GM21717 (cell line): ENCODE measurements at regions not wholly inside any gene's neighbourhood (a gene's known extent, or its start where the extent isn't known, plus 50 kb on each side); places are given as distances from the start of the nearest gene placed in this dataset.
"Not testable (repeated sequence)": the region's sequence is repeated elsewhere in the genome, so short reads cannot be mapped to it uniquely, and the experiment has no call there.

Experiments used
- ATAC-seq: cut with Tn5 transposase; IDR thresholded peaks from one replicate; pipeline ENCODE4 v1.9.1; 2021; ENCODE audit warnings: mild to moderate bottlenecking, moderate library complexity; ENCODE audit not compliant: unreplicated experiment

DNA sequence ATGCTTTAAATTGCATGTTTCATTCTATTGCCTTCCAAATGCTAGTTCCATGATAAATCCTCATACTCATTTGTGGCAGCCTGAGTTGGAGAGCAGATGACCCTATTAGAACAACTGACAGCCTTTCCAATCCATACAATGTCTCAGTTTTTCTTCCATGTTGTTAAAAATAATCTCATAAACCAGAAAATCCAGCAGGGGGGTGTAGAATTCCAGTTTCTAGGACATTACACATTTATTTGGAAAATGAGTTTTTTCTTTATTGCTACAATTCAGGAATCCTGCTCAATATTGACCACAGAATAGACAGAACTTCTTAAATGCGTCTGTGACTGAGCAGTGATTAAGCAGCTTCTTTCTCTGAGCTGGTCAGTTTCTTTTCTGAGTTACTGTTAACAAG lies 174.2 kb upstream of the ATP10A start:
- no peak for ATAC-seq

DNA sequence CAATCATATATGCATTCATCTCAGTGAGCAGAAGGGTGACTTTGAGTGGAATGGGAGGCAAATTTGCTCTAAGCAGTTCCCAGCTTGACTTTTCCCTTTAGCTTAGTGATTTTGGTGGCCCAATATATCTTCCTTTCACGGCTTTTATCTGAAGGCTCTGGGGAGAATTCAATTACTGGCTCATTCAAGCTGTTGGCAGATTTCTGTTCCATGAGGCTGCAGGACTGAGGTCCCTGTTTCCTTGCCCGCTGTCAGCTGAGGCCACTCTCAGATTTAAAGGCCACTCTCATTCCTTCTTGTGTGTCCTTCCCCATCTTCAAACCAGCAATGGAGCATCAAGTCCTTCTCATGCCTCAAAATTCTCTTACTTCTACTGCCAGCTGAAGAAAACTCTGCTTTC lies 170.4 kb upstream of the ATP10A start:
- ATAC-seq: no peak

DNA sequence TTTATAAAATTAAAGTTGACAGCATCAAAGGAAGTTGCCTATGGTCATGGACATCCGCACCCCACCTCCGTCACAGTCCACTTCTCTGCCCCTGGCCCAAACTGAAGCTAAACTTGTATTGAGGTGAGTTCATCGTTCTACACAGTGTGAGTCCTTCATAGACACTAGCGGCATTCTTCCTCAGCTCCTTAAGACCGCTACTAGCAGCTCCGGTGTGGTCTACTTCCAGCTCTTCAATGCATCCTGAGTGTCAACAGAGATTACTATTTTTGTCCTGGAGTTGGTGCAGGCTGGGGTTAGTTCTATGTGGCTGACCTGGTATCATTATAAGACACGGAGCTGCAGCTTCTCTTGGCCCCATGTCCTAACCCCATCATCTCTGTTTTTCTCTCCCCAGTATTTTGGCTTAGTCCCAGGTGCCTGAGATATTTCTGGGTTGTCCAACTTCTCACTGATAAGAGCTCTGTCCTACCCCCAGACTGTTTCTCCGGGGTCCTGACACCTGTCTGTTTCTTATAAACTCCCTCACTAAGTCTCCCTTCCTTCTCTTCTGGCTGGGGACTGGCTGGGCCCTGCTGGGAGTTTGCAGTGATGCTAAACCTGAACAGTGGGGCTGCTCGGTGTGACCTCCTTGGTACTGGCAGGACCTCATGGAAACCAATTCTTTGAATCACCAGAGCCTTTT lies 169.2 kb upstream of the ATP10A start:
- no peak for ATAC-seq

DNA sequence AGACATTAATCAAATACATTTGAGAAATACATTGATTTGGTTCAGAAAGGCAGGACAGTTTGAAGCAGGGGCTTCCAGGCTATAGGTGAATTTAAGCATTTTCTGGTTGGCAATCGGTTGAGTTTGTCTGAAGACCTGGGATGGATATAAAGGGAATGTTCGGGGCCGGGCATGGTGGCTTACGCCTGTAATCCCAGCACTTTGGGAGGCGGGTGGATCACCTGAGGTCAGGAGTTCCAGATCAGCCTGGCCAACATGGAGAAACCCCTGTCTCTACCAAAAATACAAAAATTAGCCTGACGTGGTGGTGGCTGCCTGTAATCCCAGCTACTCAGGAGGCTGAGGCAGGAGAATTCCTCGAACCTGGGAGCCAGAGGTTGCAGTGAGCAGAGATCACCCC lies 166.5 kb upstream of the ATP10A start:
- ATAC-seq: not testable (repeated sequence)

DNA sequence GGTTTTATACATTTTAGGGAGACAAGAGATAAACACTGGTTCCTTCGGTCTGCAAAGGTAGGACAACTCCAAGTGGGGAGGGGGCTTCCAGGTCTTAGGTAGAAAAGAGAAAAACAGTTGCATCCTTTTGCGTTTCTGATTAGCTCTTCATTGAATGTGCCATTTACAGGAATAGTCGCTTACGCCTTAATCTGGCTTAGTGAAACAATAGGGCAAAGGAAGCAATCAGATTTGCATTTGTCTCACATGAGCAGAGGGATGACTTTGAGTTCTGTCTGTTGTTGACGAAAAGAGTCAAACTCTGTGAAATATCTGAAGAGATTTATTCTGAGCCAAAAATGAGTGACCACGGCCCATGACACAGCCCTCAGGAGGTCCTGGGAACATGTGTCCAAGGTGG lies 166.0 kb upstream of the ATP10A start:
- no peak for ATAC-seq

DNA sequence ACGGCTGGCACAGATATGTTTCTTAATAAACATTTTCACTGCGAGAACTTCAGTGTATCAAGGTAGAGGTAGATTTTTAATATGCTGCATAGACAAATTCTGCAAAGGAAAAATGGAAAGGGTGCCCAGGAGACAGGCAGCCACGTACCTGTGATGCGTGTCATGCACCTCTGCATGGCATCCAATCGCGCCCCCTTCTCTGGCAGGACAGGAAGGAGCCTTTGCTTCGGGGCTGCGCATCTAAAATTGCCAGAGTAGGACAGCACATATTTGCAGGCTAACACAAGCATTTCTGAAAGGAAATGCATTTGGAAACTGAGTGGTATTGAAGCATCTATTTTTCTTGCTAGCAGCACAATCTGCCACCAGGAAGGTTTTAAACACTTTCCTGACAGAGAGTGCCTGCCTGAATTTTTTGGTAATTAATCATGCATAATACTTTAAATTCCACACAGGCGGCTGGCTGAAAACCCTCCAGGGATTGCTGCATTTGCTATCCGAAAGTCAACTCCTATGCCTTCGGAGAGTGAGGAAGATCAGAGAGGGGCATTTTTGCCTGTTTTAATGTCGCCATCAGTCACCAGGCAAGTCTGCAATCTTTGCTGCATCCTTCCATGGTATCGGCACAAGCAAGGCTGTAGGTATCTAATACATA lies 165.1 kb upstream of the ATP10A start:
- ATAC-seq: no peak

DNA sequence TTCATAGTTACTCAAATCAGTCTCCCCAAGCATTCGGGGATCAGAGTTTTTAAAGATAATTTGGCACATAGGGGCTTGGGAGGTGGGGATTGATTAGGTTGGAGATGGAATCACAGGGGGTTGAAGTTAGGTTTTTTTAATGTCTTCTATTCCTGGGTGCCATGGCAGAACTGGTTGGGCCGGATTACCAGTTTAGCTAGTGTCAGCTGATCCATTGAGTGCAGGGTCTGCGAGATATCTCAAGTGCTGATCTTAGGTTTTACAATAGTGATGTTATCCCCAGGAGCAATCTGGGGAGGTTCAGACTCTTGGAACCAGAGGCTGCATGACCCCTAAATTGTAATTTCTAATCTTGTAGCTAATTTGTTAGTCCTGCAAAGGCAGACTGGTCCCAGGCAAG lies 163.5 kb upstream of the ATP10A start:
- not testable (repeated sequence) for ATAC-seq

DNA sequence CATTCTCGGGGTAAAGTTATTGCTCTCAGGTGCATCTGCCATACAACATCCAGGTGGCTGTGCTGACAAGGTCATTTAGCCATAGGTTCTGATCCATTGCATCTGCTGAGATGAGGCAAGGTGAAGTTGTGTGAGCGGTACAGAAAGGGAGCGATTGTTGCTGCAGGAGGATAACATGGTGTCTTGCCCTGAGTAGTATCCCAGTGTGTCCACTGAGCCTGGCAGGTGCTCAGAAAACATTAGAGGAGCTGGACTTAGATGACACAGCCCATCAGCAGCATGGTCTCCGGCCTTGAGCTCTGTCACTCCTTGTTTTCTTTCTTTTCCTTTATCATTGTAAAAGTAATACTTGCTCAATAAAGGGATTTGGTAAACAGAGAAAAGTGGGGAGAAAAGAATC lies 161.1 kb upstream of the ATP10A start:
- no peak for ATAC-seq

DNA sequence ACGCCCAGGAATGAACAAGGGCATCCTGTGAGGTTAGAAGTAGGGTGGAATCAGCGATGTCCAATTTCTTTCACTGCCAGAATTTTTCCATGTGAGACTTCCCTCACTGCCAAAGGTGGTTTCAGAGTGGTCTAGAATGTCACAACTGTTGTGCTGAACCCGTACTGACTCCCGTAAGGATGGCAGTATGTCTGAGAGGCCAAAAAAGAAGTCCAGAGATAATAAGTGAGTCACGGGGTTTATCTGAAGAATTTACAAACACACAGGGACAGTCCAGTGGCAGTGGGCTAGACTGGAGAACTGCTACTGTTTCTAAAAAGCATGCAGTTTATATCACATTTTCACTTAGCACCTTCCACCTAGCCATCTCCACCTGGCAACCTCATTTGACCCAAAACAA lies 160.6 kb upstream of the ATP10A start:
- no peak for ATAC-seq

DNA sequence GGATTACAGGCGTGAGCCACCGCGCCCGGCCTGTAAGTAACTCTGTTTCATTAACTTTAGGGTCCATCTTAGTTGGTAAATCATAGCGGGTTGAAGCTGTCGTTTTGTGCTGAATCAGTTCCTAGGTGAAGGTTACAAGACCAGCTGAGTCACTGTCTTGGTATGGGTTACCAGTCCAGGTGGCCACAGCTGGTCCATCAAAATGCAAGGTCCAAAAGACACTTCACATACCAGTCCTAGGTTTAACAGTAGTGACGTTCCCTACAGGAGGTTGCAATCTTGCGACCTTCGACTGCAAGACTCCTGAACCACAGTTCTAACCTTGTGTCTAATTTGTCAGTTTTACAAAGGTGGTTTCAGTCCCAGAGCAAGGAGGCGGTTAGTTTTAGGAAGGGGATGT lies 160.1 kb upstream of the ATP10A start:
- no peak for ATAC-seq

DNA sequence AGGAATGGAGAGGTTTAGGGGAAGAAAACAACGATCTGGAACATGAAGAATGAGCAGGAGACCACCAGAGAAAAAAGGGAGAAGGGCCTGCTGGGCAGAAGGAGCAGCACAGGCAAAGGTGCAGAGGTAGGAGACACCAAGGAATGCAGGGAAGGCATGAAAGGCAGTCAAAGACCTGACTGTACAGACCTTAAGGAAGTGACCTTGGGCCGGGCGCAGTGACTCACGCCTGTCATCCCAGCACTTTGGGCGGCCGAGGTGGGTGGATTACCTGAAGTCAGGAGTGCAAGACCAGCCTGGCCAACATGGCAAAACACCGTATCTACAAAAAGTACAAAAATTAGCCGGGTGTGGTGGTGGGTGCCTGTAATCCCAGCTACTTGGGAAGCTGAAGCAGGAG lies 157.7 kb upstream of the ATP10A start:
- no peak for ATAC-seq

DNA sequence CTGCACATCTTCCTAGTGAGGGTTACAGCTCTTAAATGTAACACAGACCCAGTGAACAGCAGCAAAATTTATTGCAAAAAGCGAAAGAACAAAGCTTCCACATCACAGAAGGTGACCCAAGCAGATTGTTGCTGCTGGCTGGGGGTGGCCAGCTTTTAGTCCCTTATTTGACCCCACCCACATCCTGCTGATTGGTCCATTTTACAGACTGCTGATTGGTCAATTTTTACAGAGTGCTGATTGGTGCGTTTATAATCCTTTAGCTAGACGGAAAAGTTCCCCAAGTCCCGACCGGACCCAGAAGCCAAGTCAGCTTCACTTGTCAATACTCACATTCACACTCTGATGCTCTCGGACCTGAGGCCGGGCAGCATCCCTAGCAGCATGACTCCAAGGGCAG lies 154.5 kb upstream of the ATP10A start:
- no peak for ATAC-seq

DNA sequence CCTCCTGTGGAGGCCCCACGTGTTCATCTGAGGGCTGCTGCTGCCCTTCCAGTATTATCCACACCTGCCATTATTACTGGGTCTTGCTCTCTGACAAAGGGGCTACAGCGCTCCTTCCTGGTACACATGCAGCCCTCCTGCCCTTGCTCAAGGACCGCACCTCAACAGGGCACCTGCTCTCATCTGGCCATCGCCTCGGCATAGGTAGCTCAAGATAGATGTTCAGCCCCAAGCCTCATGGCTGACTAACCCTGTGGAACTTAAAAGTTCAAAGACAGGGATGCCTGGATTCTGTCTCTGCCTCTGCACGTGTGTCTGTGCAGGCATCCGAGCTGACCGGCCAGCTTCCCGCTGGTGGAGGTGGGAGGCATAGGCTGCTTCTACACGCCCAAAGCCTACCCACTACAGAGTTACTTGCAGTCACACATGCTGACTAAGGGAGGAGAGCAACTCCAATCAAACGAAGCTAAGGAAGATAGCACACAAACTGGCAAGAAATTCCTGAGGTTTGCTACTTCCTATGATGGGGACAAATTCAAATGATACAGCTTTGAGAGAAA lies 152.5 kb upstream of the ATP10A start:
- no peak for ATAC-seq

DNA sequence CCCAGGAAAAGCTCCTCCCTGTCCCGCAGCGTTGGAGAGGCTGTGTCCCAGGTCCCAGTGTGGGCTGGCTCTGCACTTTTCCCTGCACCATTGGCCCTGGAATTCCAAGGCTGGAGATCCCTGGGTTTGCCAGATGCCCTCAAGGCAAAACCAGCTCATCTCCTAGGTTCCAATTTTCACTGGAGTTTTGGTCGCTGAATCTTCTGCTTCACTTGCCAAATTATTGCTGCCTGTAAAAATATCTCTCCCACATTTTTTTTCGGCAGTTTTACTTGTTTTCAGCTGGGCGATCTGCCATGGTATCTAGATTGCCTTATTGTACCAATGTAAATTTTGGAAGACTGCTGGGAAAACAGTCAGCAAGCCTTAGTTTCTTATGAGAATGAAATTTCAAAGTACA lies 150.9 kb upstream of the ATP10A start:
- ATAC-seq: no peak

DNA sequence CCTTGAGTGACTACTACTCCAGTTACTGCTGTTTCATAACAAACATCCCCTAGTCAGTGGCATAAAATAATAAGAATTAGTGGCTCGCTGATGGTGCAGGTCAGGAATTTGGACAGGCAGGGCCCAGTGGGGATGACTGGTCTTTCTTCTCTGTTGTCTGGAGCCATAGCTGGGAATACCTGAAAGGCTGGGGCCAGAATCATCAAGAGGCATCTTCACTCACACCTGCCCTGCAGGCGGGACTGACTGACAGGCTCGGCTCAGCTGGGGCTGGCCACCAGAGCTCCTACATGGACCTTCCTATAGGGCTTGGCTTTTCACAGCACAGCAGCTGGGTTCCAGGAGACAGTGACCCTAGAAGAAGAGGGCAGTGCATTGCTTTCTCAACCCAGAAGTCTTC lies 148.8 kb upstream of the ATP10A start:
- ATAC-seq: no peak

DNA sequence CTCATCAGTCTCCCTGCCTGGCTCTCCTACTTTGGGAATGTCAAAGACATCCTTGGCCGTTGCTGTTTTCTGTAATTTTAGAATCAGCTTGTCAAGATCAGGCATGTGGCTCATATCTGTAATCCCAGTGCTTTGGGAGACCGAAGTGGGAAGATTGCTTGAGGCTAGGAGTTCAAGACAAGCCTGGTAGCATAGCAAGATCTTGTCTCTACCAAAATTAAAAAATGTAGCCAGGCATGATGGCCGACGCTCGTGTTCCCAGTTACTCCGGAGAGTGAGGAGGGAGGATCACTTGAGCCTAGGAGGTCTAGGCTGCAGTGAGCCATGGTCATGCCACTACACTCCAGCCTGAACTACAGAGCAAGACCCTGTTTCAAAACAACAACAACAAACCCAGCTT lies 144.0 kb upstream of the ATP10A start:
- no peak for ATAC-seq

DNA sequence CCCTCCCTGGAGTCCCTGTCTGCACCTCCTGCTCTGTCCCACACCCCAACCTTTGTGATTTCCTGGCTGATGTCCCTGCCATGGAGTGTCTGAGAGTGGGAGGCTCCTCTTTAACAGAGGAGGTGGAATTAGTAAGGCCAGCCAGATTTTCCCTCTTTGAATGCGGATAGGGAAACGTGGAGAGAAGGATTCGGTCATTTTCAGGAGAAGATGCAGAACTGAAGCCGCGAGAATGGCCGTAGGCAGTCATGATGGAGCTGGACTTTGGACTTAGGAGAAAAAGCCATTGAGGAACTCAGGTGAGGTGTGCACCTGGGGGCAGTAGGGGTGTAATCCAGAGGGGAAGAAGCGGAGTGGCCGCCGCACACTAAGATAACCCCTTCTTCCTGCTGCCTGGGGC lies 138.1 kb upstream of the ATP10A start:
- ATAC-seq: no peak

DNA sequence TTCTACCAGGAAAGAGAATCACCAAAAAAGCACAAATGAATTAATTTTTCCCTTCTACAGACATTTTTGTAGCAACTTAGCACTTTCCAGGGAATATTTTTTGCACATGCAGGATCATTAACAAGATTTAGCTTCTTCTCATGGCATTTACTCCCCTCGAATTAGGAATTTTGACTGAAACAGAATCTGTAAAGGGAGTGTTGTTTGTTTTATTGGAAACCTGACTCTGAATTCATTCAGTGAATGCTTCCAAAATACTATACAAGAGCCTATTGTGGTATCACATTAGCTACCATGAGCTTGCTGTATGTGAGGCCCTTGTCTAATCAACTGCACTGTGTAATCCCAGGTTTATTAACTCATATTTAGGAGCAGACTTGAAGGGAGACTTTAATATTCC lies 130.4 kb upstream of the ATP10A start:
- ATAC-seq: no peak

DNA sequence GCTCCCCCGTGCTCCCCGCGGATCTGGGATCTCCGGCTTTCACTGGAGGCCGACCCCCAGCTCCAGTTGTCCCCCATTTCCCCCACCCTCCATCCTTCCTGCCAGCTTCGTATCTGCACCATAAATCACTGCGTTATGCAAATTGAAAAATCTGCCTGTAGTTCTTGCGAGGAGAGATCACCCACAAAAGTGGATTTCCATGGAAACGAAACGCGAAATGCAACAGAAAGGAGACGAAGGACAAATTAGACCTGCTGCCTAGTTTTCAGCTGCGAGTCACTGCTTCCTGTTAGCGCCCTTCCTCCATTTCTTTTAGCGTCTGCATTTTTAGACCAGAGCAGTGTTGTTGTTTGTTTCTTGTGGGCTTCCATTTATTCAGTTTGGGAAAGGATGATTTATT lies 127.1 kb upstream of the ATP10A start:
- no peak for ATAC-seq

DNA sequence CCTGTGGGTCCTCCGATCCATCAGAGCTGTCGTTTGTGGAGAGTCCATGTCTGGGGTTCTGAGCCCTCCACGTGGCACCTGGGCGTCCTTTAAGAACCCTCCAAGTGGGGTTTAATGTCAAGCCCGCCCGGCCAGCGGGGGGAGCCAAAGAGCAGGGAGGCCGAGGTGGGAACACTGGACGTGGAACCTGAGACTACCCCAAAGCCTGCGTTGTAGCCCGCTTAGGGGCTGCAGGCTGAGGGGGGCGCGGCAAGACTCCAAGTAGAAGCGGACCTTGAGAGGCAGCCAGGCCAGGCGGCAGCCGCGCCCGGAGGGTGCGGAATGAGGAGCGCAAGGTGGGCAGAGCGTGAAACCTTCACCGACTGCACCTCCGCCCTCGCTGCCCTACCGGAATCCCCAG lies 126.2 kb upstream of the ATP10A start:
- ATAC-seq: no peak

DNA sequence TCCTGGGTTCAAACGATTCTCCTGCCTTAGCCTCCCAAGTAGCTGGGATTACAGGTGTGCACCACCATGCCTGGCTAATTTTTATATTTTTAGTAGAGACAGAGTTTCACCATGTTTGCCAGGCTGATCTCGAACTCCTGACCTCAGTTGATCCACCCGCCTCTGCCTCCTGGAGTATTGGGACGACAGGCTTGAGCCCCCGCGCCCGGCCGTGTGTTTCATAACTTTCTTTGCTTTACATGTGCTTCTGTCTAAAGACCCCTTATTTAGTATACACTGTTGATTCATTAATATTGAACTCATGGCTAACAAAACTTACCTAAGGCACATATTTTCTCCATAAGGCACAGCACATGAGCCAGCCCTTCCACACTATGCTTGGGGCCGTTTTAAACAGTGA lies 125.6 kb upstream of the ATP10A start:
- ATAC-seq: not testable (repeated sequence)

DNA sequence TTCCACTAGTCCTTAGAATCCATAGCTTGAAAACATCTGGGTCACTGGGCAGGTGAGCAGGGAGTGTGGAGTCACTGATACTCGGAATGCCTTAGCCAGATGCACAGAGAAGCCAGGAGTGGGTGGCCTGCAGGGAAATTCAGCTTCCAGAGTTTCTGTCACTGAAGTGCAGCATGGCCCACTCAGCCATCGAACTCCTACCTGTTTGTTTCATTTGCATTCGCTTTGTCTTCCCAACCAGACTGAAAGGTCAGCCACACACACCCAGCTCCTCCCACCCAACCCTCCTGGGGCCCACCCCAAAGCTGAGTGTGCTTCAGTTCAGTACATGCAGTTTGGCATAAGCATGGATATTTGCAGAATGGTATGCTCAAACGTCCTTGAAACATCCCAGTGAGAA lies 124.5 kb upstream of the ATP10A start:
- ATAC-seq: no peak

DNA sequence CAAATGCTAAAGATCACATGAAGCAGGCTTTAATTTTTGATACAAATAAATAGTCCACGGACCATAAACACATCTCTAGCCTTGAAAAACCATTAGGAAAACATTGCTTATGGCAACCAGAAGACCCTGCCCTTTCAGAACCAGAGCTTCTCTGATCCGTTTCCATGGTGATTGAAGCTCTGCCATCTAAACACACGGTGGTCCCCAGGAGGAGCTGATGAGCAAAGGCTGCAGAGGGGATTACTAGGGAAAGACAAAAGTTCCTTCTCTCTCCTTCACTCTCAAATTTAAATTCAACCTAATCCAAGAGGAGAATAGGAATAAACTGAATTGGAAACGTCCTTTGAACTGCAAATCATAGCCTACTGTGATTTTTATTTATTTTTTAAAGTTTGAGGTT lies 122.0 kb upstream of the ATP10A start:
- no peak for ATAC-seq
